Mesendoderm (in vitro differentiated cells): ENCODE measurements at regions not wholly inside any gene's neighbourhood (a gene's known extent, or its start where the extent isn't known, plus 50 kb on each side); places are given as distances from the start of the nearest gene placed in this dataset.

Source experiments
- DNase-seq: peaks from one replicate; pipeline ENCODE4 v3.0.0; 2013
- H2AK5ac ChIP-seq: 2 replicates; pipeline ENCODE4 v1.6.1; 2013; ENCODE audit warnings: low read length, inconsistent platforms
- H2BK120ac ChIP-seq: 2 replicates; pipeline ENCODE4 v1.6.1; 2013; ENCODE audit warnings: low read depth, mild to moderate bottlenecking, low read length, moderate library complexity, mixed read lengths
- H2BK15ac ChIP-seq: replicated peaks from 2 replicates; pipeline ENCODE4 v1.6.1; 2013; ENCODE audit warnings: low read depth, mild to moderate bottlenecking, moderate library complexity
- H2BK5ac ChIP-seq: 2 replicates; pipeline ENCODE4 v1.6.1; 2013; ENCODE audit warnings: low read length, inconsistent platforms
- H3K18ac ChIP-seq: 2 replicates; pipeline ENCODE4 v1.6.1; 2013; ENCODE audit warnings: mild to moderate bottlenecking, low read length, mixed read lengths
- H3K23ac ChIP-seq: one replicate; pipeline ENCODE4 v1.6.1; 2013; ENCODE audit warnings: low read length
- H3K27ac ChIP-seq: 2 replicates; pipeline ENCODE4 v1.5.1; 2013; ENCODE audit warnings: low read depth, mild to moderate bottlenecking, inconsistent platforms, low read length, moderate library complexity
- H3K27me3 ChIP-seq: 2 replicates; pipeline ENCODE4 v1.6.1; 2013; ENCODE audit warnings: low read length, control low read depth, mild to moderate bottlenecking, inconsistent platforms; ENCODE audit not compliant: insufficient read depth, poor library complexity
- H3K36me3 ChIP-seq: 2 replicates; pipeline ENCODE4 v1.6.1; 2013; ENCODE audit warnings: low read length, inconsistent platforms; ENCODE audit not compliant: control insufficient read depth, insufficient read depth
- H3K4ac ChIP-seq: one replicate; pipeline ENCODE4 v1.6.1; 2013; ENCODE audit warnings: low read depth, mild to moderate bottlenecking, low read length, moderate library complexity
- H3K4me1 ChIP-seq: 2 replicates; pipeline ENCODE4 v1.6.1; 2013; ENCODE audit warnings: low read depth, low read length, inconsistent platforms; ENCODE audit not compliant: control insufficient read depth
- H3K4me2 ChIP-seq: 2 replicates; pipeline ENCODE4 v1.6.1; 2013; ENCODE audit warnings: low read length
- H3K4me3 ChIP-seq: 2 replicates; pipeline ENCODE4 v1.5.1; 2013; ENCODE audit warnings: mild to moderate bottlenecking, low read length
- H3K56ac ChIP-seq: one replicate; pipeline ENCODE4 v1.6.1; 2013; ENCODE audit warnings: low read length
- H3K79me1 ChIP-seq: 2 replicates; pipeline ENCODE4 v1.6.1; 2013; ENCODE audit warnings: low read length, inconsistent platforms
- H3K79me2 ChIP-seq: 2 replicates; pipeline ENCODE4 v1.6.1; 2013; ENCODE audit warnings: mild to moderate bottlenecking, low read length; ENCODE audit not compliant: control insufficient read depth, insufficient read depth
- H3K9ac ChIP-seq: 2 replicates; pipeline ENCODE4 v1.6.1; 2013; ENCODE audit warnings: low read length, inconsistent platforms
- H4K5ac ChIP-seq: one replicate; pipeline ENCODE4 v1.6.1; 2013; ENCODE audit warnings: low read length
- H4K8ac ChIP-seq: one replicate; pipeline ENCODE4 v1.6.1; 2013; ENCODE audit warnings: low read depth, mild to moderate bottlenecking, control low read depth, low read length, moderate library complexity
- WGBS: extraction: QIAGEN DNeasy Blood & Tissue Kit; methylation state at CpG from one replicate; pipeline ENCODE4 v1.1.7; 2013; ENCODE audit warnings: low lambda C conversion rate, missing lambda C conversion rate; ENCODE audit not compliant: insufficient coverage; ENCODE audit errors: extremely low coverage; 5-methylcytosine and 5-hydroxymethylcytosine counted together

DNA sequence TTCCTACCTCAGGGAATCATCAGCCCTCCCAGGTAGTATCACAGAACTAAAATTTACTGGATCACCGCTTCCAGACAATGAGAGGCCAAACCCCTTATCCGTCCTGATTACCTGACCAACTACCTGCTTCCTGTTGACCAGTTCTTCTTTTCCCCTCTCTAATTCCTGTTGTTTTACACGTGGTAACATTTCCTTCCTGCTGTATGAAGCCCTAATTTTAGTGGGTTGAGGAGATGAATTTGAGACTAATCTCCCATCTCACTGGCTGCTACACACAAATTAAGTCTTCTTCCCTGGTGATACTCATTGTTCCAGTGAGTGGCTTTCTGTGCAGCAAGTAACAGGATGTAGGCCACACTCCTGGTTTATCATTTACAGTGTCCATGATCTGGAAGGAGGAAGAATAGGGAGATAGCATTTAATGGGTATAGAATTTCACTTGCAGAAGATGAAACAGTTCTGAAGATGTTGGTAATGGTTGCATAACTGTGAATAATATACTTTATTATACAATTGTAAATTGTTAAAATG, 2112.9 kb downstream of the NCAM2 start:
- Histone ChIP-seq H3K56ac (no peak overlapping the region), H3K4ac (no peak overlapping the region), H3K23ac (no peak overlapping the region), H3K27me3 (no peaks in the 10 kb centered on the region), H3K9ac (no peak overlapping the region), H3K27ac (no peak overlapping the region), H4K8ac (no peak overlapping the region), H3K36me3 (no peaks in the 10 kb centered on the region), H3K79me1 (no peaks in the 10 kb centered on the region), H3K4me2 (no peak overlapping the region), H3K4me1 (no peaks in the 10 kb centered on the region), H3K79me2 (no peaks in the 10 kb centered on the region), H4K5ac (no peak overlapping the region), H2BK15ac (no peak overlapping the region), H2BK5ac (no peak overlapping the region), H2AK5ac (no peak overlapping the region), H2BK120ac (no peak overlapping the region), H3K18ac (no peak overlapping the region), H3K4me3 (no peak overlapping the region)
- WGBS, result no CpG with 5 or more reads among the region's 3 CpGs
- DNase-seq, result no peak

DNA sequence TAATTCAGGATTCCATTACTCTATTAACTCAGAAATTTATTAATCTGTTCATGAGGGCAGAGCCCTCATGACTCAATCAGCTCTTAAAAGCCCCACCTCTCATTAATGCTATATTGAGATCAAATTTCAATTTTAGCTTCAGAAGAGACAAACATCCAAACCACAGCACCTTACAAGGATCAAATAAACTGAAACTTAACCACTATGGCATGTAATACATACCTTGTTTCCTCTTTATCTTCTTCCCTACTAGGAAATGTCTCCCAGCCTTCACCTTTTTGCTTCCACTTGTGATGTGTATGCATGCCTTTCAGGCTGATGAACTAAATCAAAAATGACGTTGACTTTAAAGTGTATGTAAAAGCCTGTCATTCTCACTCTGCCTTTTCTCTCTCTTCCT, 2121.3 kb downstream of the NCAM2 start:
- Histone ChIP-seq H2BK5ac (no peak overlapping the region), H2BK15ac (no peak overlapping the region), H3K4me3 (no peak overlapping the region), H3K23ac (no peak overlapping the region), H4K8ac (no peak overlapping the region), H3K4ac (no peak overlapping the region), H3K4me2 (no peak overlapping the region), H3K79me2 (no peaks in the 10 kb centered on the region), H3K4me1 (no peaks in the 10 kb centered on the region), H3K36me3 (no peaks in the 10 kb centered on the region), H2BK120ac (no peak overlapping the region), H3K27me3 (no peaks in the 10 kb centered on the region), H3K79me1 (no peaks in the 10 kb centered on the region), H2AK5ac (no peak overlapping the region), H4K5ac (no peak overlapping the region), H3K27ac (no peak overlapping the region), H3K9ac (no peak overlapping the region), H3K56ac (no peak overlapping the region), H3K18ac (no peak overlapping the region)
- DNase-seq, result no peak
- WGBS, result no CpG with 5 or more reads among the region's 1 CpG

DNA sequence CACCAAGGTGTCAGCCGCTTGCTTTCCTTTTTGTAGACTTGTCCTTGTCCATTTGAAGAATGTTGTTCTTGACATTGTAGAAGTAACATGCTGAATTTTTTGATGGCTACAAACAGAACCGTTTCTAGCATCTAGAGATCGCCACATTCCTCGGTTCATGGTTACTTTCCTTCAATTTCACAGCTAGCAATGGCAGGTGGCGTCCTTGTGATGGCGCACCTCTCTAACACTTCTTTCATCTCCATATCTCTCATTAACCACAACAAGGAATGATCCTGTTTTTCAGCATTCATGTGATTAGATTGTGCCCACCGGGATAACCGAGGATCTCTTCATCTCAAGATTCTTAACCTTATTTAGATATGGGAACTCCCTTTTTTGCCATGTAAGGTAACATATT, 2129.8 kb downstream of the NCAM2 start:
- H4K5ac ChIP-seq, result no peak overlapping the region
- DNase-seq, result peak; percentile 62
- H2AK5ac ChIP-seq, result no peak overlapping the region
- H2BK15ac ChIP-seq, result no peak overlapping the region
- H3K4me1 ChIP-seq, result no peaks in the 10 kb centered on the region
- no peak overlapping the region for H3K4me3 ChIP-seq
- no peak overlapping the region for H3K4me2 ChIP-seq
- no peak overlapping the region for H3K56ac ChIP-seq
- no peak overlapping the region for H4K8ac ChIP-seq
- H3K18ac ChIP-seq, result no peak overlapping the region
- H2BK120ac ChIP-seq, result no peak overlapping the region
- no peak overlapping the region for H3K9ac ChIP-seq
- H3K79me2 ChIP-seq, result no peaks in the 10 kb centered on the region
- H3K4ac ChIP-seq, result no peak overlapping the region
- no peaks in the 10 kb centered on the region for H3K79me1 ChIP-seq
- no peak overlapping the region for H3K27ac ChIP-seq
- WGBS, result no CpG with 5 or more reads among the region's 8 CpGs
- no peaks in the 10 kb centered on the region for H3K27me3 ChIP-seq
- no peak overlapping the region for H2BK5ac ChIP-seq
- no peaks in the 10 kb centered on the region for H3K36me3 ChIP-seq
- no peak overlapping the region for H3K23ac ChIP-seq

DNA sequence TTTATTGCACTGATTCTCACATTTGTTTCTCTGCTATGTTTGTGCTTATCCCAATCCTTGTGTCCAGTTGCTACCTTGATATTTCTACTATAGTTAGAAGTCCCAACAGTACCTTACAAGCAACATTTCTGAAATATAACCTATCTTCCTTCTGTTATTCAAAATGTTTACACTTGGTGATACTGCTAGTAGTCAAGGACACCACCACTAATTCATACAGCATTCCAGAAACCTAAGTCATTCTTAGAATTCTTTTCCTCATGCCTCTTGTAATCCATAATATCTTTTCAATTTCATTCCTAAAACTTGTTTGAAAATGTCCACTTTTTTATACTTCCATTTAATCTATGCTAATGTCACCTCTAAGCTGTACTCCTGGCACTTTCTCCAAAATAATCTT, 2132.1 kb downstream of the NCAM2 start:
- Histone ChIP-seq H3K79me2 (no peaks in the 10 kb centered on the region), H3K23ac (no peak overlapping the region), H3K4ac (no peak overlapping the region), H2BK15ac (peak overlapping the region; percentile 57), H3K36me3 (no peaks in the 10 kb centered on the region), H3K27me3 (no peaks in the 10 kb centered on the region), H2BK120ac (no peak overlapping the region), H3K4me3 (no peak overlapping the region), H3K4me2 (no peak overlapping the region), H3K9ac (no peak overlapping the region), H4K5ac (no peak overlapping the region), H3K79me1 (no peaks in the 10 kb centered on the region), H3K27ac (no peak overlapping the region), H2BK5ac (no peak overlapping the region), H3K56ac (no peak overlapping the region), H3K18ac (no peak overlapping the region), H2AK5ac (no peak overlapping the region), H4K8ac (no peak overlapping the region), H3K4me1 (no peaks in the 10 kb centered on the region)
- peak; percentile 49 for DNase-seq

DNA sequence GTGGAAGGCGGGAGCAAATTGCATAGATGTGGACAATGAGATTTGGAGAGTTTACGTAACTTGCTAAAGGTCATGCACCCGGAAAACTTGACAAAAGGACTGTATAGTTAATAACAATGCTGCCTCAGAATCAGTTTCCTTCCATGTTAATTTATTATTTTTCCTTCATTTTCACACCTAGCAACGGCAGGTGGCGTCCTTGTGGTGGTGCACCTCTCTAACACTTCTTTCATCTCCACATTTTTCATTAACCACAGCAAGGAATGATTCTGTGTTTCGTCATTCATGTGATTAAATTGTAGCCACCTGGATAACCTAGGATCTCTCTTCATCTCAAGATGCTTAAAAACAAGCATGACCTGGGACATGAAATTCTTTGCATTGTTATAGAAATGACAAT, 2133.0 kb downstream of the NCAM2 start:
- no peak overlapping the region for H2AK5ac ChIP-seq
- no peak overlapping the region for H3K56ac ChIP-seq
- DNase-seq, result peak; percentile 23
- no peak overlapping the region for H2BK120ac ChIP-seq
- H3K79me2 ChIP-seq, result no peaks in the 10 kb centered on the region
- no peaks in the 10 kb centered on the region for H3K27me3 ChIP-seq
- H3K79me1 ChIP-seq, result no peaks in the 10 kb centered on the region
- H3K9ac ChIP-seq, result no peak overlapping the region
- H3K4ac ChIP-seq, result no peak overlapping the region
- no peak overlapping the region for H3K23ac ChIP-seq
- H3K27ac ChIP-seq, result no peak overlapping the region
- H4K8ac ChIP-seq, result no peak overlapping the region
- H2BK5ac ChIP-seq, result no peak overlapping the region
- peak overlapping the region; percentile 57 for H2BK15ac ChIP-seq
- no peak overlapping the region for H4K5ac ChIP-seq
- H3K36me3 ChIP-seq, result no peaks in the 10 kb centered on the region
- no peaks in the 10 kb centered on the region for H3K4me1 ChIP-seq
- no peak overlapping the region for H3K4me3 ChIP-seq
- no peak overlapping the region for H3K18ac ChIP-seq
- no CpG with 5 or more reads among the region's 6 CpGs for WGBS
- H3K4me2 ChIP-seq, result no peak overlapping the region

DNA sequence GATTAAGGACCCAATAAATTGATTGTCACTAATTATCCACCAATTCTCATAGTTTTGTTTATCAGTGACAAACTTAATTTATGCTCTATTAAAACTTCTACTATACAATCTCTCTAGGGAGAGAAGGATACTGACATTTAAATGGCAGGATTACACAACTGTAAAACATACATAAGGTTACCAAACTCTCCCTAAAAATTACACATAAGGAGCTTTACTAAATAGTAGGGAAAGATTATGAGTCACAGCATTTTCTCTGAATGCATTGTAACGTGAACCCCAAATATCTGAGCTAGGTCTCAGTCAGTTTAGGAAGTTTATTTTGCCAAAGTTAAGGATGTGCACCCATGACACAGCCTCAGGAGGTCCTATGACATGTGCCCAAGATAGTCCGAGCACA, 2140.6 kb downstream of the NCAM2 start:
- Histone ChIP-seq H3K27ac (no peak overlapping the region), H2BK120ac (no peak overlapping the region), H3K4me2 (no peak overlapping the region), H3K79me1 (no peaks in the 10 kb centered on the region), H3K23ac (no peak overlapping the region), H3K56ac (no peak overlapping the region), H3K79me2 (no peaks in the 10 kb centered on the region), H3K18ac (no peak overlapping the region), H3K4ac (no peak overlapping the region), H3K4me3 (no peak overlapping the region), H2BK15ac (no peak overlapping the region), H2BK5ac (no peak overlapping the region), H4K5ac (no peak overlapping the region), H3K4me1 (no peaks in the 10 kb centered on the region), H3K27me3 (no peaks in the 10 kb centered on the region), H2AK5ac (no peak overlapping the region), H3K9ac (no peak overlapping the region), H4K8ac (no peak overlapping the region), H3K36me3 (no peaks in the 10 kb centered on the region)
- no peak for DNase-seq
- no CpG with 5 or more reads among the region's 2 CpGs for WGBS
